CD4-positive, alpha-beta T cell treated with Interleukin-4 for 1 hour (primary cell): ENCODE measurements at regions not wholly inside any gene's neighbourhood (a gene's known extent, or its start where the extent isn't known, plus 50 kb on each side); places are given as distances from the start of the nearest gene placed in this dataset.

Experiments
- DNase-seq, 2 donors: peaks; one replicate each; pipeline ENCODE4 v3.0.0-alpha.2; 2020 to 2022

DNA sequence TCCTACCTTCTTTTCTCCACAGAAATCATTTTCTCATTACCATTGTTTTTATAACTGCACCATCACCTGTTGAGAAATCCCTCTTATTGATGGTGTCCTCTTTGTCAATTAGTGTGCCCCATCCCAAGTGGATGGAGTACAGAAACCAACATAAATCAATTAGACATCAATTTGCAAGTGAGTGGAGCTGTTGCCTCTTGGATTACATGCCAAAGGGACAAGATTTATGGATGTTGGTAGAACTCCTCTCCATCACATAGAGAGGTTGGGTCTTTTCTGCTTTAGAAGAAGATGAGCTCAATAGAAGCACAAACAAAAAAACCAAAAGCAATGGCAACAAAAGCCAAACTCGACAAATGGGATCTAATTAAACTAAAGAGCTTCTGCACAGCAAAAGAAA, 973.5 kb downstream of the CDH11 start:
- no peak for DNase-seq

DNA sequence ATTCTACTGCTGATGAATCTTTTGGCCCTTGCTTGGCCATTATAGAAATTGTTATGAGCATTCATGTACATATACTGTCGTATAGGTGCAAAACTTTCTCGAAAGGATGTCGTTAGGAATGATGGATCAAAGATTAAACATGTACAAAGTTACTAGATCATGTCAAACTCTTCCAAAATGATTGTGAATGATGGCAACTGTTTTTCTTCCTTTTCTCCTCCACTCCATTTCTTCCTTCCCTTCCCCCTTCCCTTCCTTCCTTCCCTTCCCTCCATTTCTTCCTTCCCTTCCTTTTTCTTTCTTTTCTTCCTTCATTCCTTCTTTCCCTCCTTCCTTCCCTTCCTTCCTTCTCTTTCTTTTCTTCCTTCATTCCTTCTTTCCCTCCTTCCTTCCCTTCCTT, 973.9 kb downstream of the CDH11 start:
- DNase-seq, result no peak

DNA sequence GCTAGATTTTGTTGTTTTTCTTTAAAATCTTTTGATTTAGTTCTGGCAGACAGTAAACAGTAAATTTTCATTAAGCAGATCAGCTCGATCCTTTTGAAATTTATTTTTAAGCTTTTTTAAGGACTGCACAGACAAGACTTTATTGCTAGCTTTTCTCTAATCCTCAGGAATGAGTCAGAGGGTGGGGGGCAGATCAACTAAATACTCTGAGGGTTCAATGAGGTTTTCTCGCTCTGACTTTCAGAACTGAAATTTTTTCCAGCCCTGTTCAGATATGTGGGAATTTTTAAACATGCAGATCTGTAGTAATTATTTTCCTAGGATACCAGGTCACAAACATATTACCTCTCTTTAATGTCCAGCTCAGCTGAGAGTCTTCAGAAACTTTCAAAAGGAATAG, 977.2 kb downstream of the CDH11 start:
- no peak for DNase-seq

DNA sequence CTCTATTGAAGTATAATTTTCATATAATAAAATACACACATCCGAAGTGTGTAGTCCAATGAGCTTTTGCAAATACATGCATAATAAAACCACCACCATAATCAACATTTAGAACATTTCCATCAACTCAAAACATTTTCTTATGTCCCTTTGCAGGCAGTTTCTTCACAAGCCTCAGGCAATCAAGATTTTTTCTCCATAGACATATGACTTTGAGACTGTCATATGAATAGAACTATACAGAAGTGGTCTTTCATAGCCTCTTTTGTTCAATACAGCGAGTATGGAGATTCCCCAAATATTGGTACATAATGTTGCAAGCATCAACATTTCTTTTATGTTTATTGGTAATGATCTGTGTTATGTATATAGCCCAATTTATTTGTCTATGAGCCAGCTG, 983.2 kb downstream of the CDH11 start:
- DNase-seq, result no peak

DNA sequence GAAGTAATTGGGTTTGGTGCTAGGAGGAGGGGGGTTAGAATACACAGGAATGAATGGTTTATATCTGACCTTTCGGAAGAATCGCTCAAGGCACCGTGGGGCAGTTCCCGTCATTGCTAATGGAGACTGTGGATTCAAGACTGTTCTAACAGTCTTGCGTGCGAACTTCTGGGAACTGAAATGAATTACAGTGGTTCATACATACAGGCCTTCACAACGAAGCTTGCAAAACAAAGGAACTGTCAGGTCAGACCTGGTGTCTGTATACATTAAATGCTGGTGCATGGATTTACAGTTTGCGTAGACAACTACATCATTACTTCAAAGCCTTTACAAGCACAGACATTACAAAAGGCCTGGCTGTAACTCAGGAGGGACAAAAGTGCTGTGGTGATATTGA, 983.9 kb downstream of the CDH11 start:
- DNase-seq, result no peak

DNA sequence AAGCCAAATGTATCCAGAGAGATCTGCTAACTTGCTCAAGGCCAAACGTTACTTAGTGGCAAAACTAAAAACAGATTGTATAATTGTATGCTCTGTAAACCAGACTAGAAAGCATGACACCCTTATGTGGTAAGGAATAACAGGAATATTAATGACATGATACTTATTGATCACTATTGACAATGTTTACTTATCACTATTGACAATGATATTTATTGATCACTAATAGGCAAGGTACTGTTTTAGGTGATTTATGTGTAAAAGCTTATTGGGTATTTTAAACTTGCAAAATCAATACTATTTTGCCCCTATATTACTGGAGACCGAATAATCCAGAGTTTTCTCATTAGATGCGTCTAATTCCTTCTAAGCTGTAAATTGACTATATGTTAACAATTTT, 985.1 kb downstream of the CDH11 start:
- no peak for DNase-seq

DNA sequence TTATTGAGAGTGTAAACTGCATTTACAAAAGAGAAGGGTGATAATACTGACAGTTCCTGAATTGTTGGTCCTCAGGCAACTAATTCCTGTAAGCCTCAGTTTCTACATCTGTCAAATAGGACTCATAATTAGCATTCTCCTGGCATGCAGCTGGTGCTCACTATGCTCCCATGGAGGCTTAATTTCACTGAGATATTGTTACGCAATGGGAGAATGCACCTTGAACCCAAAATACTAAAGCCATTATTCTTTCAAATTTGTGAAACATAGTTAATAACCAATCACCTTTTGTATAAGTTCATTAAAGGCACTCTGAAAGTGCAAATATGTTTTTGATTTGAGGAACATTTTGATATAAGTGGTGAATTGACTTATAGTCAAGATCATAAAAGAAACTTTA, 985.5 kb downstream of the CDH11 start:
- no peak for DNase-seq

DNA sequence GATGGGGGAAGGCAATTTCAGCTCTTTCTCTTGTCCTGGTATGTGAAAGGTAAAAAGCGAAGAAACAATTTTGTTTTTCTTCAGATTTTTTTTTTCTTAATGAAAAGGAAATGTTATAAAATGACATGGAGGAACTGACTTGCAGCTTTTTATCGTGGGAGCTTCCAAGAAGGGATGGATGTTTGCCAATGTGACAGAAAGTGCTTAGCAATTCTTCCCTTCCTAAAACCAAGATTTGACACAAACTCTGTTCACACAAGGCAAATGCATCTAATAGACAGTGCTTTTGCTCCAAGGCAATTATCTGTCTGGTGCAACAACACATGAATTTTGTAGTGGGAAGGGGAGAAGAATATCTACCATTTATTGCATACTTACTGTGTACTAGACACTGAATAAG, 988.5 kb downstream of the CDH11 start:
- no peak for DNase-seq

DNA sequence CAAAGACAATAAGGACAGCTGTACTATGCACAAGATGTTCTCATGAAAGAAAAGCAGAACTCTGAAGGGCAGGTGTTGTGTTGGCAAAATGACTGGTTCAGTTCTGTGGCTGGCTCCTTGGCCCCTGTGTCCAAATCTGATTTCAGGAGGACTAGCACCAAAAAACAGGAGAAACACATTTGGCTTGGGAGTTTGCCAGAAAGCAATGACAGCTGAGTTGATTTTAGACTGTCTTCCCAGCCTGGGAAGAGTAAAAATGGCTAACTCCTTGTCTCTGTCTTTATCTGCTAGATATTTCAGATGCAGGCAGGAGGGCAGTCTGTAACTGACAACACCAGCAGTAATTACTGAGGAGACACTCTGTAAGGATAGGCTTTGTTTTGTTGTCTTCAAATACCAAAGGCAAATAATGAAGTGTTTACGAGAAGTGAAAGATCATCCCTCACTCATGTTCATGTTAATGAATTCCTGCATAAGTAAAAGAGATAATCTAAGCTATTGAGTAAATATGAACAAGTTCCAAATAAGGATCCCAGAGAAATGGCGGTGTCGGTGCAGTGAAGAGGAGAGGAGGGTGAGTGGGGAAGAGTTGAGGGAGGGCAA, 989.0 kb downstream of the CDH11 start:
- no peak for DNase-seq

DNA sequence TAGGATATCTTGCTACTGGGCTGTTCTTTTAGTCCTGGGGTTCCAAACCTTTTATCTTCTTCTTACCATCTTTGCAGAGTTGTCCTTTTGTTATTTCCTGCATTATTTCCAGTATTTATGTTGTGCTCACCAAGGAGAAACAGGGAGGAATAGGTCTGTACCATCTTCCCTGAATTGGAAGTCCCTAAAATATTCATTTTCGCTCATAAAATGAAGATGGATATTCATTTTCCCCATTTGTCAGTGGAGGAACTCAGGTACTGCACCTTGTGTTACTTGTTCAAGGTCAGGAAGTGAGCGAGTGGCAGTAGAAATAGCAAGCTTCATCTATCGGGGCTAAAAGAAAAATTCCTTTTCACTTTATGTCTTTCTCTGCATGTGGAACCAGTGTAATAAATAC, 989.7 kb downstream of the CDH11 start:
- no peak for DNase-seq

DNA sequence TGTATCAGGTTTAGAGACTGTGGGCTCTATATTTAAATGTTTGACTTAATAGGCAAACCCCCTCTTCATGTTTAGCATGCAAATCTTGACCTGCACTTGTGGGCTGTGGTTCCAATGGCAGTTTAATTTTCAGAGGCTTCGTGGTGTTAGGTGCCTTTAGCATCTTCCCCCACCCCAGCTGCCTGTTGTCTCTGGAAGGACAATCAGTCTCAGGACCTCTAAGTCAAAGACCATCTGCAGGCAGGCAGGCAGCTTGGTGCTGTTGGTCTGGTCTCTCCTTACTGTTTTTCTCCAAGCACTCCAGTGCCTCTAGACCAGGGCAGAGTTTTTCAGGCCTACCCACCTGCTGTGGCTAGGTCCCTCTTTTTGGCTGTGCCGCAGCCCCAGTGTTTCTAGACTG, 990.4 kb downstream of the CDH11 start:
- no peak for DNase-seq

DNA sequence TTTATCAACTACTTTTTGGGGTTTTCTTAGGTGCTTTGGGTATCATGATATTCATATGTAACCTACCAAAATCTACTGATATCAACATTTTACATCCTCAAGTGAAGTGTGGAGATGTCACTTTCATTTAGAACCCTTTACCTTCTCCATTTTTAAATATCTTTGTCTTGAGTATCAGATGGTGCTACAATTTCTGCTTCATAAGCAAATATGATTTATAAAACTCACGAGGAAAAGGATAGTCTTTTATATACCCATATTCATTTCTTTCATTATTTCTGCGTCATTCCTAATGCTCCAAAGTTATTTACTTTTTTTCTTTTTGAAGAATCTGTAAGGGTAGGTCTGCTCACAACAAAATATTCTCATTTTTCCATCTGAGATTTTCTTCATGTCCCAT, 991.7 kb downstream of the CDH11 start:
- DNase-seq, result no peak

DNA sequence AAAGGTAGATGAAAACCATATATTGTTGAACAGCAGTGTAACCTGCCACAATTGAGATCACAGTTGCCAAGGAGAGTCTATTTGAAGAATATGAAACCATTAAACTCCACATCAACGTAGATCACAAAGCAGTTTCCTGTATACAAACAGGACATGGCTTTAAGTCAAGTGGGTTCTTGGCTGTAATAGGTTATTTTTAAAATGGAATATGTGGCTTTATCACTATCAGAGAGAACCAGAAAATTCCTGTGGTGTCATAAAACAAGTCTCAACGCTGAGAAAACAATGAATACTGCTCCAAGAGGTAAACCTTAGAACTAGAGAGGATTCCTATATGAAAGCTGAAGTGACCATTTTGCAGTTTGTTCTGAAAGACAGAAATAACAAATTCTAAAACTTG, 999.7 kb downstream of the CDH11 start:
- no peak for DNase-seq

DNA sequence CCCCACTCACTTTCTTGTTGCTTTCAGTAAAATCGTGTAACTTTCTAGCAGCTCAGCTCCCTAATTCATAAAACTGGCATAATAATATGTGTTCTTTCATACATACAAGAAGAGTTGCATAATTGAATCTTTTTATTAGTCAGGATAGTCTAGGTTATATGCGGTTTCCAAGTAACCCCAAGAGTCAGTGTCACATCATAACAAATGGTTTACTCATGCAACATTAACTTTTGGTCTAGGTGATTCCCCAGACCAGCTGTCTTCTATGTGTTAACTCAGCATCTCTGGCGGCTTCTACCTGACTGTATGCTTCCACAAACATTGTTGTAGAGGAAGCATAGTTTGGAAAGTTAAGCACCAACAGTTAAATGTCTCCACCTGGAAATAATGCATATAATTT, 1000.4 kb downstream of the CDH11 start:
- DNase-seq, result no peak

DNA sequence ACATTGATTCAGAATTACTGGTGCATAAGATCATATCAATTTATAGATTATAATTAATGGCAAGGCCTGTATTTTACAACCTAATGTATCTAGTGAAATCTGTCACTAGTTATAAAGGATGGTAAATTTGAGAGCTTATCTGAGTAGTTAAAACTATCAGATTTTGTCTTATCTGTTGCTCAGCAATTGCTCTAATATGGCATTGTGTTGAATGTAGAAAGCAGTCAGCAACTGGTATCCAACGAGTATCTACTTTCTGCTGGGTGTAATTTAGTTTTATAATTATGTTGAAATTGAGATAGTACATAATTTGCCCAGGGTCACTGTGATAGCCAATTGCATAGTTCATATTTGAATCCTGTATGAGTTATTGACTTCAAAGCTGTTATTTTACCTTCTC, 1005.7 kb downstream of the CDH11 start:
- DNase-seq, result no peak

DNA sequence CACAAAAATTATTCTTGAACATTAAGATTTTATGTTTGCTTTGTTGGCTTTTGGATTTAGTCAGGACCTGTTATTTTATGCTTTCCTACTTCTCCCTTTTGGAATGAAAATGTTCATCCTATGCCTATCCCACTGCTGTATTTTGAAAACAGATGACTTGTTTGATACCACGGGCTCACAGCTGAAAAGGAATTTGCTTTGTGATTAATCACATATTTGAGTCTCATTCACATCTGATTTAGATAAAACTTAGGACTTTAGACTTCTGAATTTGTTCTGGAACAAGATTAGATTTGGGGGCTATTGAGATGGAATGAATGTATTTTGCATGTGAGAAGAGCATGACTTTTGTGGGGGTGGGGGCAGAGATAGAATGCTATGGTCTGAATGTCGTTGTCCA, 1012.6 kb downstream of the CDH11 start:
- no peak for DNase-seq

DNA sequence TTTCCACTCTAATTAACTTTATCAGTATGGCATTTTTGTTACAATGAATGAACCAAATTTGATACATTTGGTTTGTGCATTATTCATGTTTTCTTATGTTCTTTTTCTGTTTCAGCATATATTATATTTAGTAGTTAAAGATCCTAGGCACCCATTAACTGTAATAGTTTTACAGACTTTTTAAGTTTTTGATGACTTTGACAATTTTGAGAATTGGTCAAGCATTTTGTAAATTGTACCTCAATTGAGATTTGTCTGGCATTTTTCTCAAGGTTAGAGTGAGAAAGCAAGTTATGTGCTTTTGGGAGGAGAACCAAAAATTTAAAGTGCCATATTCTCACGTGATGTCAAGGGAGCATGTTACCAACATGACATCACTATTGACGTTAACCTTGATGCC, 1019.2 kb downstream of the CDH11 start:
- no peak for DNase-seq

DNA sequence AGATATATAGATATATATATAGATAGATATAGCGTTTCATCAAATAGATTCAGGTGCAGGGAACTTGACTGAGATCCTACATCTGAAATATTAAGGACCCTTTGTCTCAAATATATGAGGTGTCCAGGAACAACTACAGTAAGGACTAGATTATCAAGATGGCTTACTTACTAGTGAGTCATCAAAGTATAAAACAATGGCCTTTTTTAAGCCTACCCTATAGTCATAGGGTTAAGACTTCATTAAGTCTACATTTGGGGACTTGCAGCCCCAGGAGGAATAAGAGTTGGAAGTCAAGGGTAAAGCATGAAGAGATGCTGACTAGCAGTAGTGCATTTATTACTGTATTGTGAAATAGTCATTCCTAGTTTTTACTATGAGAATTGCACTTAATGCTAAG, 1023.4 kb downstream of the CDH11 start:
- DNase-seq, result no peak

DNA sequence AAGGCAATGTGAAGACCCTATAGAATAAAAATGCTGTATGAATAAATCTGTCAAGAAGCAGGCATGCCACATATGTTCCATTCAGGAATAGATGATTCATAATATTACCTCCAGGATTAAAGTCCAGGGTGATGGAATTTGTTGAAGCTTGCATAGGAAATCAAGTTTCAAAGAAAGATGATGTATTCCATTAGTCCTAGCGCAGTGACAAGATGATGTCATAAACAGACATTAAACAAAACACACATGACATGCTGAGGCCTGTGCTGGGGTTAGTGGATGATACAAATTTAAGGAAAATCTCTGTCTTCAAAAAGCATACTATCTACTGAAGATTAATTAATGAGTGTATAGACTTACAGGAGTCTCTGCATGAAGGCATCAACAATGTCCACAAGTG, 1025.2 kb downstream of the CDH11 start:
- no peak for DNase-seq

DNA sequence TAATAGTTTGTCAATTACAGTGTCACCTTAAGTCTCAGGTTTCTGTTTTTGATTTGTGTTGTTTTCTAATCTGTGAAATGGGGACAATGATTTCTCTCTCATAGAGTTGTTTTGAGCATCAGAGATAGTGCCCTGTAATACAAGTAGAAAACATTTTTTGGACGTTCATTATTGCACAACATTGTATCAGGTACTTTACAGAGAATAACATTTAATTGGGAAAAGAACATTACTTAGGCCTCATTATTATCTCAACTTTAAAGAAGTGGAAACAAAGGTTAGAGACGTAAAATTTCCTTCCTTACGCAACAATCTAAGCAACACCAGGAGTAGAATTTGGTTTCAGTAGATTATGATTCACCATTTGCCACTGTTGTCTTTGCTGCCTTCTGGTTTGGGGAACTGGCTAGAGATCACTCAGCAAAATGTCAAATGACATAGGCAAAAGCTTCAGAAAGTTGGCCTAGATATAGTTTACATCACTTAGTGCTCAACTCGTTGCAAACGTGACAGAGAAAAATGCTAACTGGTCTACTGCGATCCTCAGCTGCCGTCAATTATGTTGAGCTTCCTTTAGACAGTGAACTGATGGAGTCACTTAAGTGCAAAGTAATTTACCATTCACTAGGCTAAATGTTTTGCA, 1026.8 kb downstream of the CDH11 start:
- no peak for DNase-seq

DNA sequence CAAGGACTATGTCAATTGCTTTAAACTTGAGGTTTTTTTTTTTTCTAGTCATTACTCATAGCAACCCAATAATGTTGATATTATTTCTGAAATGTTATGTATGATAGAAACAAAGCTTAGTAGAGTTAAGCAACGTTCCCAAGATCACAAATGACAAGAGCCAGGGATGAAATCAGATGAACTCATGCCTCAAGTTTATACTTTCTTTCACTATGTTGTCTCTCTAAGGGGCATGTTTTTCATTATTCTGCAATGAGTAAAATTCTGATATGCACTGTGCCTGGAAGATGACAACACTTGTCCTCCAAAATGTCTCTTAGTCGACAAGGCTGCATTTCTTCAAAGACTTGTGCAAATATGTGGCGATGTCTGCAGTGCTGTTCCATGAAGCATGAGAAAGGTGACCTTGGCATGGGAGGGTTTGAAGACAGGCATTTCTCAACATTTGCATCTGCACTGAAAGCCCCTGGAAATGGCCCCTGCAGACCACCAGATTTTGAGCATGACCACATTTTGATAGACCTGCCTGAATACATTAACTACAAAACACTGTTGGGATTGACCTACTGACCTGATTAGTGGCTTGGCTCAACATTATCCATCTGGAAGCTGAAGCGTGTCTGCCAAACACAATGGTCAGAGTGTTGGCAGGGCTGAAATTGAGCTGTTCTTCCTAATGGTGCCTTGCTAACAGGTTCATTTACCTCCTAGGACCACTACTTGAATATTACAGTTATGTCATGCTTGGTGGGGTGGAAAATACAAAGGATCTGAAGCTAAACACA, 1027.5 kb downstream of the CDH11 start:
- no peak for DNase-seq

DNA sequence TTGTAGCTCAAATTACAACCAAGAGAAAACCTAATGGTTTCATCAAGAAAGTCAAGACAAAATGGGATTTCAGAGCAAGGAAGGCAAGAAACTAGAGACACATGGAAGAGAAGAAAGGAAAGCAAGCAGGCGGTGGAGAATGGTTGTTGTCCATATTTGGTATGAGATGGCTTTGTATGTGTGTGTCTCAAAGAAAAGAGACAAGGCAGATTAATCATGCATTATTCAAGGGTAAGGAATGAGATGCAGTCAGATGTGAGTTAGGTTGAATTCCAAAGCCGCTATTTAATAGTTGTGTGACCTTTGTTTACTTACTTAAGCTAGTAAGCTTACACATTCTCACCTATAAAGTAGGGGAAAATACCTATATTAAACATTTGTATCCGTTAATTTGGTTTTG, 1029.6 kb downstream of the CDH11 start:
- DNase-seq, result no peak

DNA sequence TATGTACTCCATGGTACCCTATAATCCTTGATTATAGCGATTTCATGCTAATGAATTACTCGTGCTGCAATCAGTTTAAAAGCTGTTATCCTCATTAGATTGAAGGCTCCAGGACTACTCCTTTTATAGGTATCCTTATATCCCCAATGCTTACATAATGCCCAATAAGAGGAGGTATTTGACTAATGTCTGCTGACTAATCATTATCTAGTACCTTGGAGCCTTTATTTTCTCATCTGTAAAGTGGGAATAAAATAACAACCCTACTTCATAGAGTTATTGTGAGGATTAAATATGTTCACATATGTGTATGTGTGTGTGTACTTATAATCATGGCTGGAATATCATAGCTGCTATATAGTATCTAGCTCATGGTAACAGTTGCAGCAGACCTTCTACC, 1031.5 kb downstream of the CDH11 start:
- no peak for DNase-seq

DNA sequence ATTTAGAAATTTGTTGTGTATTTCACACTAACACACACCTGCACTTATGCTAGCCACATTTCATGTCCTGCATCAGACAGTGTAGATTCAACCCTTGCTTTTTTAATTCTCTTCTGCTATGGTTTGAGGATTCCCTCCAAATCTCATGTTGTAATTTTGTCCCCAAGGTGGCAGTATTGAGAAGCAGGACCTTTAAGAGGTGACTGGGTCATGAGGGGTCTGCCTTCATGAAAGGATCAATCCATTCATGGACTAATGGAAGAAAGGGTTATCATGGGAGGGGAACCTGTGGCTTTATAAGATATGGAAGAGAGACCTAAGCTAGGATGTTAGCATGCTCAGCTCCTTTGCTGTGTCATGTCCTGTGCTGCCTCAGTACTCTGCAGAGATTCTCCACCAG, 1032.2 kb downstream of the CDH11 start:
- DNase-seq, result no peak

DNA sequence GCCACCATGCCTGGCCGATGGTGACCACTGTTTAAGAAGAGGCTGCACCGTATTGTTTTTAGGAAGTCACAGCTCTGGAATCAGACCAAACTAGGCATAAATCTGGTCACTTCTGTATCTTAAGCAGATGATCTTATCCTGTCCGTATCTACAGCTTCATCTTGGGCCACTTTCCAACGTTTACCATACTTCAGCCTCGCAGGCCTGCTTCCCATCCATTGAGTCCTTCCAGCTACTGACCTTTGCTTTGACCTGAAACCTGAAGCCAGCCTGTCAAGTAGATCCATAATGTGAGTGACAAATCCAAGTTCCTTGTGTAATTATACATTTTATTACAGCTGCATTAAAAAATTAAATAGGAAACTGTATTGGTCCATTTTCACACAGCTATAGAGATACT, 1033.0 kb downstream of the CDH11 start:
- no peak for DNase-seq
